HPDE6-E6E7 (cell line): ENCODE measurements at regions not wholly inside any gene's neighbourhood (a gene's known extent, or its start where the extent isn't known, plus 50 kb on each side); places are given as distances from the start of the nearest gene placed in this dataset.
"Not testable (repeated sequence)": the region's sequence is repeated elsewhere in the genome, so short reads cannot be mapped to it uniquely, and the experiment has no call there.

Experiments
- DNase-seq: peaks from one replicate; pipeline ENCODE4 v3.0.0; 2011; ENCODE audit warnings: missing footprints; ENCODE audit errors: extremely low spot score

- no peak for DNase-seq
These were observed 188.9 kb downstream of the RRAGC start for GRCh38 chr1:38670544-38671122.

- DNase-seq = no peak
These were observed 191.9 kb downstream of the RRAGC start for GRCh38 chr1:38667626-38668025.

GRCh38 chr1:38662126-38662525, 197.4 kb downstream of the RRAGC start:
- no peak for DNase-seq

- DNase-seq = no peak
These were observed 200.7 kb downstream of the RRAGC start for GRCh38 chr1:38658883-38659282.

- DNase-seq = no peak
These were observed 201.7 kb downstream of the RRAGC start for GRCh38 chr1:38657873-38658272.

GRCh38 chr1:38657207-38657840, 202.2 kb downstream of the RRAGC start:
- DNase-seq = no peak

GRCh38 chr1:38656726-38657125, 202.8 kb downstream of the RRAGC start:
- no peak for DNase-seq

- DNase-seq = no peak
These were observed 207.4 kb downstream of the RRAGC start for GRCh38 chr1:38652217-38652616.

GRCh38 chr1:38651669-38652068, 207.9 kb downstream of the RRAGC start:
- peak; percentile 53 for DNase-seq

GRCh38 chr1:38648417-38648816, 211.2 kb downstream of the RRAGC start:
- no peak for DNase-seq

- DNase-seq = not testable (repeated sequence)
These were observed 212.2 kb downstream of the RRAGC start for GRCh38 chr1:38647341-38647740.

- no peak for DNase-seq
These were observed 215.5 kb downstream of the RRAGC start for GRCh38 chr1:38644092-38644491.

GRCh38 chr1:38641661-38642060, 217.9 kb downstream of the RRAGC start:
- DNase-seq = no peak

- DNase-seq = no peak
These were observed 219.2 kb downstream of the RRAGC start for GRCh38 chr1:38640371-38640770.

GRCh38 chr1:38628241-38628640, 231.3 kb downstream of the RRAGC start:
- DNase-seq = no peak

GRCh38 chr1:38625939-38626338, 233.6 kb downstream of the RRAGC start:
- no peak for DNase-seq

GRCh38 chr1:38624336-38625039, 235.1 kb downstream of the RRAGC start:
- DNase-seq = no peak

- DNase-seq = no peak
These were observed 236.0 kb downstream of the RRAGC start for GRCh38 chr1:38623529-38623928.

- DNase-seq = no peak
These were observed 237.4 kb downstream of the RRAGC start for GRCh38 chr1:38622197-38622596.

- DNase-seq = no peak
These were observed 242.7 kb downstream of the RRAGC start for GRCh38 chr1:38616846-38617245.

GRCh38 chr1:38615680-38616079, 243.9 kb downstream of the RRAGC start:
- DNase-seq = no peak

- no peak for DNase-seq
These were observed 244.7 kb downstream of the RRAGC start for GRCh38 chr1:38614861-38615260.

GRCh38 chr1:38613996-38614395, 245.6 kb downstream of the RRAGC start:
- DNase-seq = no peak
